Kidney (tissue), 13 donors: ENCODE measurements at regions not wholly inside any gene's neighbourhood (a gene's known extent, or its start where the extent isn't known, plus 50 kb on each side); places are given as distances from the start of the nearest gene placed in this dataset.

ENCODE experiments used
- DNase-seq, 5 donors: peaks; one replicate each; pipeline ENCODE4 v3.0.0-alpha.2; 2013 to 2020
- FAIRE-seq: peaks from 2 replicates; lab custom pipeline; 2012; peaks lifted over from hg19 to GRCh38; lab: Jason Lieb, UNC
- H3K27ac ChIP-seq, 2 donors: one replicate each; pipeline ENCODE4 v1.7.0; 2013; ENCODE audit warnings: low read depth in 2 of 2, low read length in 2 of 2, inconsistent platforms in 1 of 2
- H3K27me3 ChIP-seq: one replicate; pipeline ENCODE4 v1.7.1; 2013; ENCODE audit warnings: low read length, inconsistent platforms; ENCODE audit not compliant: control insufficient read depth, insufficient read depth
- H3K36me3 ChIP-seq, 3 donors: one replicate each; pipeline versions ENCODE4 v1.7.0 to v1.7.1; 2013; ENCODE audit warnings: low read length in 3 of 3, control low read depth in 1 of 3, inconsistent platforms in 1 of 3; ENCODE audit not compliant: insufficient read depth in 3 of 3, control insufficient read depth in 2 of 3
- H3K4me1 ChIP-seq, 3 donors: one replicate each; pipeline versions ENCODE4 v1.7.0 to v1.7.1; 2013; ENCODE audit warnings: low read length in 3 of 3, inconsistent platforms in 1 of 3, low read depth in 1 of 3; ENCODE audit not compliant: control insufficient read depth in 2 of 3, insufficient read depth in 2 of 3
- H3K4me3 ChIP-seq, 3 donors: one replicate each; pipeline versions ENCODE4 v1.7.0 to v1.8.1; 2013; ENCODE audit warnings: low read length in 3 of 3, control low read depth in 1 of 3, inconsistent platforms in 1 of 3
- H3K9ac ChIP-seq, 3 donors: one replicate each; pipeline versions ENCODE4 v1.7.0 to v1.7.1; 2013; ENCODE audit warnings: low read length in 3 of 3, control low read depth in 1 of 3, inconsistent platforms in 1 of 3
- H3K9me3 ChIP-seq, 3 donors: one replicate each; pipeline versions ENCODE4 v1.7.0 to v1.7.1; 2013; ENCODE audit warnings: low read length in 3 of 3, control low read depth in 1 of 3, inconsistent platforms in 1 of 3; ENCODE audit not compliant: control insufficient read depth in 2 of 3, insufficient read depth in 1 of 3
- intact Hi-C: fragments of 100-400 bp; cut with DNase I; formaldehyde crosslinking; loops from one replicate; pipeline ENCODE4 v1.11.1; 2022
- TF ChIP-seq, protein P1 (sequence below): IDR thresholded peaks from 3 replicates; pipeline ENCODE4 v1.5.1; 2012; ENCODE audit warnings: mild to moderate bottlenecking, moderate library complexity, borderline replicate concordance; ENCODE audit not compliant: insufficient read depth; ENCODE audit errors: extremely low read depth
- donor health status: control.
- donor health status: control.
- donor health status: control.
- donor health status: control.
- donor health status: control.
- donor health status: DM: yes; HTN: yes; CAD: no.
- donor health status: Normal renal cell carcinoma (clear cell type).

- TF ChIP-seq, protein P1, sequence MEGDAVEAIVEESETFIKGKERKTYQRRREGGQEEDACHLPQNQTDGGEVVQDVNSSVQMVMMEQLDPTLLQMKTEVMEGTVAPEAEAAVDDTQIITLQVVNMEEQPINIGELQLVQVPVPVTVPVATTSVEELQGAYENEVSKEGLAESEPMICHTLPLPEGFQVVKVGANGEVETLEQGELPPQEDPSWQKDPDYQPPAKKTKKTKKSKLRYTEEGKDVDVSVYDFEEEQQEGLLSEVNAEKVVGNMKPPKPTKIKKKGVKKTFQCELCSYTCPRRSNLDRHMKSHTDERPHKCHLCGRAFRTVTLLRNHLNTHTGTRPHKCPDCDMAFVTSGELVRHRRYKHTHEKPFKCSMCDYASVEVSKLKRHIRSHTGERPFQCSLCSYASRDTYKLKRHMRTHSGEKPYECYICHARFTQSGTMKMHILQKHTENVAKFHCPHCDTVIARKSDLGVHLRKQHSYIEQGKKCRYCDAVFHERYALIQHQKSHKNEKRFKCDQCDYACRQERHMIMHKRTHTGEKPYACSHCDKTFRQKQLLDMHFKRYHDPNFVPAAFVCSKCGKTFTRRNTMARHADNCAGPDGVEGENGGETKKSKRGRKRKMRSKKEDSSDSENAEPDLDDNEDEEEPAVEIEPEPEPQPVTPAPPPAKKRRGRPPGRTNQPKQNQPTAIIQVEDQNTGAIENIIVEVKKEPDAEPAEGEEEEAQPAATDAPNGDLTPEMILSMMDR: no peak
- H3K9ac ChIP-seq: no peak overlapping the region
- no peak for DNase-seq
- no peaks in the 10 kb centered on the region for H3K9me3 ChIP-seq
- H3K4me3 ChIP-seq: no peak overlapping the region
- H3K27me3 ChIP-seq: no peaks in the 10 kb centered on the region
- no peaks in the 10 kb centered on the region for H3K36me3 ChIP-seq
- no peaks in the 10 kb centered on the region for H3K4me1 ChIP-seq
- H3K27ac ChIP-seq: no peak overlapping the region
- FAIRE-seq: no peak
- intact Hi-C loops: no loop called here
These were observed 595.7 kb upstream of the POU3F4 start for GRCh38 chrX:82912382-82912781.

DNA sequence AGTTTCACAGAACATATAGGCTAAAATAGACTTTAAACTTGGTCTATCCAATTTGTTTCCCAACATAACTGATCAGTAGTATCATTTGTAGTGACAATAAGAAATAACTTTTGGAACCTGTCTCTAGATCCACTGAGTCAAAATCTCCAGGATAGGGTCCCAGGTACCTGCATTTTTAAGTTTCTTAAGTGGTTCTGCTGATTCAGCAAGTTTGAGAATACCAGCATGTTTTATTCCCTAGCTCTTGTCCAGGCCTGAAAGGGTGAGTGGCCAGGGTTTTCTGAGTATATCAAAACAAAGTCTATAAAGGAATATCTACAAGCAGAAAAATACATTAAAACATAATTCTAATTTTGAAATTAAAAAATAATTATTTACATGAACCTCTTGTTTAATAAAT, 573.1 kb upstream of the POU3F4 start:
- no peak overlapping the region for H3K9ac ChIP-seq
- TF ChIP-seq, protein P1: no peak
- H3K4me1 ChIP-seq: no peaks in the 10 kb centered on the region
- no peaks in the 10 kb centered on the region for H3K9me3 ChIP-seq
- H3K36me3 ChIP-seq: no peaks in the 10 kb centered on the region
- DNase-seq: no peak
- no peaks in the 10 kb centered on the region for H3K27me3 ChIP-seq
- peak; percentile 37 for FAIRE-seq
- intact Hi-C loops: no loop called here
- no peak overlapping the region for H3K27ac ChIP-seq
- no peak overlapping the region for H3K4me3 ChIP-seq

- intact Hi-C loops: no loop called here
- Histone ChIP-seq H3K9me3 (no peaks in the 10 kb centered on the region), H3K9ac (no peak overlapping the region), H3K4me3 (no peak overlapping the region), H3K36me3 (no peaks in the 10 kb centered on the region), H3K27ac (no peak overlapping the region), H3K4me1 (no peaks in the 10 kb centered on the region), H3K27me3 (no peaks in the 10 kb centered on the region)
- FAIRE-seq (no peak), DNase-seq (no peak)
- TF ChIP-seq, protein P1: no peak
These were observed 562.8 kb upstream of the POU3F4 start for GRCh38 chrX:82945332-82945731.

DNA sequence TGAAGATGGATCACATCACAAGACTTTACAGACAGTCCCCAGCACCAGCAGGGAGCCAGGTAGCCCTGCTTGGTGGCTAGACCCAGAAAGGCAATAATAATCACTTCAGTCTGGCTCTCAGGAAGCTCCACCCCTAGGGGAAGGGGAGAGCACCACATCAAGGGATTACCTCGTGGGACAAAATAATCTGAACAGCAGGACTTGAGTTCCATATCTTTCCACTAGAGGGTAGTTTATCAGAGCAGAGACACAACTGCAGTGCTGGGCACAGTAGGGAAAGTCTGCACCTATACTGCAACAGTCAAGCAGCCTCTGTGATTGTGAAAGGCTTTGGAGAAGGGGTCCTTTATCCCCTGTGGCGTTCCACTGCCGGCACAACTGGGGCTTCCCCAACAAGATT, 547.0 kb upstream of the POU3F4 start:
- DNase-seq (no peak), FAIRE-seq (no peak)
- H3K27ac ChIP-seq: no peak overlapping the region
- TF ChIP-seq, protein P1: no peak
- no peak overlapping the region for H3K9ac ChIP-seq
- intact Hi-C loops: no loop called here
- no peaks in the 10 kb centered on the region for H3K36me3 ChIP-seq
- H3K4me3 ChIP-seq: no peak overlapping the region
- H3K4me1 ChIP-seq: no peaks in the 10 kb centered on the region
- H3K9me3 ChIP-seq: no peaks in the 10 kb centered on the region
- no peaks in the 10 kb centered on the region for H3K27me3 ChIP-seq
